ENCODE measurements at regions not wholly inside any gene's neighbourhood (a gene's known extent, or its start where the extent isn't known, plus 50 kb on each side); places are given as distances from the start of the nearest gene placed in this dataset.

DNA sequence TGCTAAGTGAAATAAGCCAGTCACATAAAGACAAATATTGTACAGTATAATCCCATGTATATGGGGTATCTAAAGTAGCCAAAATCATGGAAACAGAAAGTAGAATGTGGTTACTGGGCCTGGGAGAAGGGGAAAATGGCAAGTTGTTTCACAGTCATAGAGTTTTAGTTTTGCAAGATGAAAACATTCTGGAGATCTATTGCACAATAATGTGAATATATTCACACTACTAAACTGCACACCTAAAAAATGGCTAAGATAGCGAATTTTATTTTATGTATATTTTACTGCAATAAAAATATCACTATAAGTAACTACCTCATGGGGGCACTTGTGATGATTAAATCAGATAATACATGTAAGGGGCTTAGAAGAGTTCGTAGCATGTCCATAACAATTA, 72.0 kb upstream of the ARHGAP32 start:
- no peak overlapping the region for H3K23ac ChIP-seq (ENCODE audit: insufficient read length)
- peaks cover 3 to 94% of the 10 kb centered on the region in 2 experiments; a peak in 3 of 4 replicates for H3K79me2 ChIP-seq (ENCODE audit: control insufficient read depth in 1 of 2, insufficient read depth in 2 of 2, low read length in 2 of 2)
- no peak overlapping the region for H4K5ac ChIP-seq (ENCODE audit: insufficient read length, low read depth, low read length)
- H2AK5ac ChIP-seq (ENCODE audit: low read depth, low read length), result no peak overlapping the region
- no peak overlapping the region for H3K4me3 ChIP-seq (ENCODE audit: extremely low read depth in 1 of 4, insufficient read depth in 2 of 4, low read depth in 3 of 4, low read length in 4 of 4)
- H2AFZ ChIP-seq (ENCODE audit: low read length), result no peak overlapping the region
- FAIRE-seq (no peak), DNase-seq (ENCODE audit: low read depth in 1 of 2, low spot score in 2 of 2) (no peak)
- H3K27me3 ChIP-seq (replicated peaks in 1 of 4; ENCODE audit: control insufficient read depth in 3 of 4, extremely low read depth in 1 of 4, insufficient read depth in 3 of 4, low read length in 3 of 4), result no peaks in the 10 kb centered on the region
- H3K79me1 ChIP-seq (ENCODE audit: low read depth, low read length), result peaks cover 4% of the 10 kb centered on the region
- no peaks in the 10 kb centered on the region for H3K23me2 ChIP-seq (ENCODE audit: low read depth, low read length)
- H4K8ac ChIP-seq (ENCODE audit: extremely low read depth, insufficient read depth, low read length), result no peak overlapping the region
- H2BK120ac ChIP-seq (replicated peaks; ENCODE audit: low read depth, low read length), result no peak overlapping the region
- H3K14ac ChIP-seq (ENCODE audit: insufficient read length), result no peak overlapping the region
- ChIA-PET POLR2A (ENCODE audit: partially characterized antibody) (no interaction called here), CTCF (ENCODE audit: partially characterized antibody) (no interaction called here)
- no peak overlapping the region for H3K4me2 ChIP-seq (ENCODE audit: insufficient read depth in 1 of 2, low read depth in 2 of 2, low read length in 2 of 2)
- no peak overlapping the region for H2BK15ac ChIP-seq (ENCODE audit: low read length)
- WGBS, 2 experiments (ENCODE audit: extremely low coverage in 1 of 2, insufficient coverage in 1 of 2, insufficient read length in 1 of 2, insufficient replicate concordance in 2 of 2, low coverage in 1 of 2, low lambda C conversion rate in 2 of 2, missing lambda C conversion rate in 1 of 2), result 88% methylated on average over 2 of the region's 2 CpGs; no CpG with 5 or more reads in 1 of the 2 experiments
- TF ChIP-seq TBP (IDR thresholded peaks at IDR 0.05; ENCODE audit: low read depth, low read length) (no peak), CBX5 (IDR thresholded peaks at IDR 0.05; ENCODE audit: low read depth, low read length) (no peak), JUND (IDR thresholded peaks at IDR 0.05; ENCODE audit: low read length) (no peak), SUZ12 (IDR thresholded peaks at IDR 0.05; ENCODE audit: low read length) (no peak), HDAC2 (IDR thresholded peaks at IDR 0.05; ENCODE audit: borderline replicate concordance in 1 of 2, low read depth in 2 of 2, low read length in 2 of 2) (no peak), RAD21 (IDR thresholded peaks at IDR 0.05 in 1 of 2, conservative IDR thresholded peaks at IDR 0.05 in 1 of 2; ENCODE audit: low read depth in 2 of 2, low read length in 2 of 2) (no peak)
- H3K4ac ChIP-seq (replicated peaks; ENCODE audit: insufficient read length, low read depth, low read length), result no peak overlapping the region
- H4K20me1 ChIP-seq (replicated peaks in 1 of 2; ENCODE audit: control insufficient read depth in 1 of 2, insufficient read depth in 2 of 2, low read length in 2 of 2), result no peaks in the 10 kb centered on the region
- no peak overlapping the region for H4K91ac ChIP-seq (replicated peaks; ENCODE audit: insufficient read length, low read length)
- no peak overlapping the region for H2BK12ac ChIP-seq (ENCODE audit: low read depth, low read length)
- no peak overlapping the region for H3K27ac ChIP-seq (ENCODE audit: low read depth, low read length)
- H3K9ac ChIP-seq (replicated peaks in 1 of 4; ENCODE audit: extremely low read depth in 1 of 4, low read depth in 3 of 4, low read length in 3 of 4), result no peak overlapping the region
- no peak overlapping the region for H3K18ac ChIP-seq (ENCODE audit: extremely low read depth, low read length)
- peaks cover 0 to 9% (median 6%) of the 10 kb centered on the region in 4 experiments; a peak in 5 of 7 replicates for H3K4me1 ChIP-seq (replicated peaks in 1 of 4; ENCODE audit: control insufficient read depth in 3 of 4, insufficient read depth in 4 of 4, low read length in 3 of 4)
- no peak overlapping the region for H3K56ac ChIP-seq (replicated peaks; ENCODE audit: insufficient read length, low read depth, low read length)
- no peaks in the 10 kb centered on the region for H3K9me3 ChIP-seq (ENCODE audit: insufficient read depth in 2 of 2, low read depth in 1 of 2, low read length in 1 of 2)
- H2BK20ac ChIP-seq (ENCODE audit: low read length), result no peak overlapping the region
- H3K36me3 ChIP-seq (ENCODE audit: control insufficient read depth in 2 of 4, insufficient read depth in 4 of 4, low read length in 3 of 4), result no peaks in the 10 kb centered on the region
- H2BK5ac ChIP-seq (ENCODE audit: low read depth, low read length), result no peak overlapping the region

All from H1 (cell line).